DMS153 treated with DMSO at 0.1 percent for 48 hours (cell line): ENCODE measurements at regions not wholly inside any gene's neighbourhood (a gene's known extent, or its start where the extent isn't known, plus 50 kb on each side); places are given as distances from the start of the nearest gene placed in this dataset.

Source experiments
- DNase-seq: peaks from one replicate; lab custom pipeline; 2025; ENCODE audit not compliant: unreplicated experiment; lab: John Stamatoyannopoulos, UW

DNA sequence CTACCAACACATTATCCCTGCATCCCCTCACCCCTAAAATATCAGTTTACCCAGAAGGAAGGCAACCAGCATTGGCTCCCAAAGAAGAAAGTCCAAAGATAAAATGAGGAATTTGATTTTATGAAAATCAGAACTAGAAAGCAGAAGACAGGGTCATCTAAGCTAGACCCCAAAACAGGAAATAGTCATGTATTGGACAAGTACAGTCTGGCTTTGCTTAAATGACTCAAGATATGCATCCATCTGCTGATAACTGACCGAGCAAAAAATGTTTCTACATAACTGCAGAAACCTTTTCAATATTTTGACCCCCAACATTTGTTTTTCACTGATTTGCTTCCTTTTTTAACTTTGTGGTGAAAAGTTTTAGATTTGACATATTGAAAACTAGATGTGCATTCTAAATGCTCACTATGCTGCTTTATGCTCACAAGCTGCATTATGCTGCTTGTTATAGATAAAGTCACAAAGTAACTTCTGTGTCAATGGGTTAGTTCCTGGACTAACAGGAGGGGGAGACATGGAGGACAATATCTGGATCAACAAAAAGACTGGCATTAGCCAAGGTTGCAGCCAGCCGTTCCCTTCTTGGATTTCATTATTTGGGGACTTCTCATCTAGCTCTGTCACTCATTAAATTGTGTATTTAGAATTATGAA lies 227.0 kb downstream of the INHBA start:
- no peak for DNase-seq

DNA sequence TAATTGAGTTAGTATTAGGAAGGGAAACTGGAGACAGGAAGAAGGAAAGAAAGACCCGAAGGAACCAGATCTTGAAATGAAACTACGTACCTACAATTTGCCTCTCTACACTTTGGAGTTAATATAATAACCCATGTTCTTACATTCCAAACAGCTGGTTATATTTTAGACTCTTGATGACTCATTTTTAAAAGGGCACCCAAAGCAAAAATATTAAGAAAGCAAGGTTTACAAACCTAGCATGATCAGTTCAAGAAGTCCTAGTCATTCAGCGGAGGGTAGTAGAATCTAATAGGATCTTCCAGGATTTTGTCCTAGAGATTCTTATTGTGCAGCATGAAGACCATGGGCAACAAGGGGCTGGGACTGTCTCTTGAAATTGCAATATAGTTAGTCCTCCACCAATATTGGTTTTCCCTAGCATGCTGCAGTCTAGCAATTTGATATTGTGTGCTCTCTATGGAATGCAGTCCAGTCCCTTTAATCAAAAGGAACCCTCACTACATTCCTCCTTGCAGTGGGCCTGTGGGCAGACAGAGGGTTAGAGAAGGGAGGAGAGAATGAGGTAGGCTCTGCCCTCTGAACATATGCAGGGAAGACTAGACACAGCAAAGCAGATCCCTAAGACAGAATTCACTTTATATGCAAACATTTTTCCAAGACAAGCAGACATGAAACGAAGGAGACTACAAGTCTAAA lies 230.3 kb downstream of the INHBA start:
- DNase-seq: no peak

DNA sequence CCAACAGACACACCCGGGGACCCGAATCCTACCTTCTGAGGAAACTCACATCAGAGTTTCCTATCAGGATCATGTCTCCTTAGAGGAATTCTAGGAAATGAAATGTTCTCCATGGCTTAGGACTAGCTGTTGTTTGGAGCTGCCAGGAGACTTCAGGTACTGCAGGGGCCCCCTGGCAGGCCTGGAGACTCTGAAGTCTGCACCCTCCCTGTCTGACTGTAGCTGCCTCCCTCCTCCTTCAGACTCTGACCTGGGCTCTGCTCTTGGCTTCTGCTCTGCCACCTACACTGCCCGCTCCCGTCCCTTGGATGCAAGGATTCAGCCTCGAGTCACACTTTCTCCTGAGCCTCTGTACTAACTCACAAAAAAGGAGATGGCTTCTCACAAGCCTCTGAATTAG lies 232.8 kb downstream of the INHBA start:
- DNase-seq: no peak

DNA sequence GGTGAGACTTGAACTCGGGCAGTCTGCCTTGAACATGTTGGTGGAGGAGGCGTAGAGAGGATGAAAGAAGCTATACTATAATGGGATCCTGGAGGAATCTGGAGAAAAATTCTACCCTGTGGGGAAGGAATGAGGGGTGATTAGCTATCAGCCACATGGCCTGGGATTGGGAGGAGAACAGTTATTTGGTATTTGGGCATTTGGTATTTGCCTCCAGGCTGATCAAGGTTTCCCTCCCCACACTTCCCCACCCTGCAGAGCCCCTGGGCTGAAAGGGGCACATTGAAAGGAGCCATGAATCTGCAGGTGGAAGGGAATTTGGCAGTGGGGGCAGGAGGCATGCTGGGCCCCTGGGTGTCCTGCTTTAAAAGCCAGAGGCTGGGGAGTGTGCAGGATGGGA lies 235.3 kb downstream of the INHBA start:
- DNase-seq: no peak

DNA sequence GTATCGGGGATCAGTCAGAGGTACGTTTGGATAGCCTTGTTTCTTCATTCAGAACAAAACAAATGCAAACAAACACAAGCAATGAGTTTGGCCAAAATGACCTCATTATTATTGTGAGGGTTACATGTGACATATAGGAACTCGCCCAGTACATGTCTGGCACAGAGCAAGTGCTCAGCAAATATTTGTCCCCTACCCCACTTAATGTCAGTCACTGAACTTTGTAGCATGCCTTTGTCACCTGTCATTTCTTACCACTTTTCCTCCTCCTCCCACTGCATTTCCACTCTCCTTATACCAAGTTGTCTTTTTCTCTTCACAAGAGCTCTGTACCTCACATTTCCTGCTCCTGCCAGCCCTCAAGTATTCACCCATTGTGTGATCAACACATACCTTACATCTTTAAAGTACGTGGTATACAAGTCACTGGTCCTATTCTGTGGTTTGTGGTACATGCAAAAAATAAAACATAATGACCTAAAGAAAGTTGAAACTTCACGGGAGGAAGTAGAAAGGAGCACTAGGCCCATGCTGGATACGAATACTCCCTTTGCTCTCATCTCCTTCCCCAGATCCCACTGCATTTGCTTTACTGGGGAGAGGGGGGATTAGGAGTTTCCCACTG lies 236.0 kb downstream of the INHBA start:
- DNase-seq: no peak

DNA sequence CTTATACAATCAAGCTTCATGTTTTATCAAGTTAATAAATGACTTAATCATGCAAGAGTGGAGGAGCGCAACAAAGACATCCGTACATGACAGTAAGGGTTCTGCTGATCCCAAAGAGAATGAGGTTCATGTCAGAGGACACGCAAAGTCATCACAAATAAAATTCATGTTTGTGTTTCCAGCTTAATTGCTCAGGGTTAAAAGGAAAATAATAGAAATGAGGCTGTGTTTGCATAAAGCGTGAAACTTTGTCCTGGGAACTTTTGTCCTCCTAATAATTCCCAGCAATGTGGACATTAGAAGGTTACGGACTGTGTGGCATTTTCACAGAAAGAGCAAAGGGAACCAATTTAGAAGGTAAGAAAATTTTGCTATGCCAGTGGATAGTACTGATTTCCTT lies 237.3 kb downstream of the INHBA start:
- no peak for DNase-seq

DNA sequence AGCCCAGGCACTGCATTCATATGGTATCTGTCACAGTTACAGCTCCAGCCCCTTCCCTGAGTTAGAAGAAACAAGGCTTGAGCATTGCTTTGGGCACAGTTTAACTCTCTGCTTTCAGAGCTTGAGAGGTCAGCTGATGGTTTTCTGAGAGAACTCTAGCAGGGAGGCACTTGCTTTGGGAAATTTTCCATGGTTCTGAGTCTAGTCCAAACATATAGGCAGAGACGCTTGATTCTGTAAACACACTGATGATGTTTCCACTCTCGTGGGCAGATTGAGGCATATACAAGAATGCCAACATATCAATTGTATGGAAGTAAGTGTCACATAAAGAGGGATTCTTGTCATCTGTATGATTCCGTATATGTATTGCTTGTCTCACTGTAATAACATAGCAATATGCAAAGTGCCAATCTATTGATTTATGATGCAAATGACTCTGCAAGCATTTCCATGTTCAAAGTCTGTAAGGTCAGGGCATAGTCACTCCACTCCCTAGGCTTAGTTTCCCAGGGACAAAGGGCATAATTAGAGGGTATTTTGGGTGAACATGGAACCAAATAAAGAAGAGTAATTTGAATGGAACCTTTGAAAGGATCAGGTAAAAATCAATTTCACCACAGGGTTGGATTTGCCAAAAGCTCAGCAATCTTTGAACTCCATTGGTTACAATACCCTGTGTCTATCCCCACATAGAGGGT lies 239.0 kb downstream of the INHBA start:
- no peak for DNase-seq

DNA sequence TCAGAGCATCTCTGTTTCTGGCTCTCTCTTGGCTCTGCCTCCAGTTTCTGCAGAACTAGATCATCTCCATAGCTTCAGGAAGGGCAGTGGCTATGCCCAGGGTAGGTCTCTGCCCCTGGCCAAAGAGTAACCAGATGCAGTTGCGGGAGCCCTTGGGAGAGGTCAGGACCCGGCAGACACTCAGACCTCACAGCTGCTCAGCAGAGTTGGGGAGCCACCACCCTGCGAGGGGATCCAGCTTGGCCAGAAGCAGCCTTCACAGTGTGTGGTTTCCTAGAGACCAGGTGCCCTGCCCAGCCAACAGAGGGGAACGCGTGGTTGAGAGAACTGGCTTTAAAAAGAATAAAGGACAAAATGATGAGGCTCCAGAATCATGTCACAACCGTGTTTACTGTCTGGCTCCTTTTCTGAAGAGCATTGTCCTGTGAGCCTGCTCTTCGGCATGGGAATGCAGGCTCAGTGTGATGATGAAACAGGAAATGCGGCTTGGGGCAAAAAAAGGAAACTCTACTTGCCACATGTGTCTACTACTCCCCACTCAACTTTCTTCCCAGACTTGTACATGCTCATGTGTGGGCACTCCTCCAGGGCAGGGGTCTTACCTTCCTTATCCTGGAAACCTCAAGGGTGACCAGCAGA lies 243.1 kb downstream of the INHBA start:
- no peak for DNase-seq

DNA sequence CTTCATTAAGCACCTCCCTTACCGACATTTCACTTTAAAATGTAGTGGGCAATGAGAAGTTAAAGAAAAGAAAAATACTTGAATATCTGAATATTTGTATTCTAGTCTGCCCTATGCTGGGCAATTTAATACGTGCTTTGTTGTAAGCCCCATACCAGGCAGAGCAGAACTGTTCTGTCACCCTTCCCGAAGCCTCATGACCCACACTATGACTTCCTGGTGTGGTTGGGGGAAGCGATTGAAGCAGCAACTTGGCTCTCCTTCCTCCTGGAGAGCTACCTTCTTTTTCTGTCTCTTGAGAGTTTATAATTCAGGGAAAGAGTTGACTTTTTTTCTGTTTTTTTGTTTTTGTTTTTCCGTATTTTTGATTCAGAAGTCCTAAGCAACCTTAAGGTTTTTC lies 243.7 kb downstream of the INHBA start:
- no peak for DNase-seq

DNA sequence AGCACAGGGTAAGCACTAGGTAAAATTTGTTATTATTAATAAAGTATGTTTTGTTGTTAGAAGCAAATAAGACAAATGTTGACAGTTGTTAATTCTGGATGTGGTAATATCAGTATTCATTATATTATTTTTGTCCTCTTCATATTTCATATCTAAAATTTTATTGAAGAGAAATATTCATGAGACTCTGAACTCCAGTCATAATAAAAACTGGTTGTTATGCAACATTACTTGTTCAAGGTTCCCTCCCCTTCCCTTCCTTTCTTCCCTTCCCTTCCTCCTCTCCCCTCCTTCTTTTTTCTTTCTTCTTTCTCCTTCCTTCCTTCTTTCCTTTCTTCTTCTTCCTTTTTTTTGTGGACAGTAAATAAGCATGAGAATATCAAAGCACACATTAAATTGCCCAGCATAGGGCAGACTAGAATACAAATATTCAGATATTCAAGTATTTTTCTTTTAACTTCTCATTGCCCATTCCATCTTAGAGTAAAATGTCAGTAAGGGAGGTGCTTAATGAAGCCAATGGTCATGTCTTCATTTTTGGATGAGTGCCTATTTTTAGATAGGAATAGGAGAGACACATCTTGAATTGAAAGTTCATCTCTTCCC lies 245.0 kb downstream of the INHBA start:
- DNase-seq: no peak

DNA sequence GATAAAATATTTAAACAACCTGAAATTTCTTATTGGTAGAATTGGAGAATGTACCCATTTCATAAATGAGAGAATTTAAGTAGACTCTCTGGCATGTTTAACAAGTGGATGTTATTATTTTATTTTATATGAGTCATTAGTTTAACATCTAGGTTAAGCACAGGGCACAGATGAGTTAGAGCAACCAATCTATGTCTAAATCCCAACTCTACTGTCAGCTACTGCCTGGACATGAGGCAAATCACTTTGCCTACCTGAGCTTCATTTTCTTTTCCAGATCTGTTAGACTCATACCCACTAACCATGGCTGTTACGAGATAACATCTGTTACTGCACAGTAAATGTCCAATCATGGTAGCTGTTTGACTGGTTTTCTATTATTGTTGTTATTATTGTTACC lies 251.1 kb downstream of the INHBA start:
- no peak for DNase-seq

DNA sequence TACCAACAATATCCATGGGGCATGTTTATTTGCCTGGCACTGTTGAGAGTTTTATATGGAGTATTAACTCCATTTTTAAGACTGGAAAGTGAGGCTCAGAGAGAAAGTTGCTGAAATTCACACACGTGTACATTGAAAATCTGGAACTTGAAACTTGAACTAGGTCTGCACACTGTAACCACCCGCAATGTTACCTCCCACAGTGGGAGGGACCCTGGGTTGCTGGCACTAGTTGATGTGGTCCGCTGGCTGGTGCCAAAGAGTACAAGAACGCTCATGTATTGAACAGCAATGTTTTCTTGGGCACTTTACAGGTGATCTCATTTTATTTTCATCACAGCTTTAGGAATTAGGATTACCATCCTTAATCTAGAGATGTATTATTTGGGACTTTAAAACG lies 253.2 kb downstream of the INHBA start:
- DNase-seq: no peak

DNA sequence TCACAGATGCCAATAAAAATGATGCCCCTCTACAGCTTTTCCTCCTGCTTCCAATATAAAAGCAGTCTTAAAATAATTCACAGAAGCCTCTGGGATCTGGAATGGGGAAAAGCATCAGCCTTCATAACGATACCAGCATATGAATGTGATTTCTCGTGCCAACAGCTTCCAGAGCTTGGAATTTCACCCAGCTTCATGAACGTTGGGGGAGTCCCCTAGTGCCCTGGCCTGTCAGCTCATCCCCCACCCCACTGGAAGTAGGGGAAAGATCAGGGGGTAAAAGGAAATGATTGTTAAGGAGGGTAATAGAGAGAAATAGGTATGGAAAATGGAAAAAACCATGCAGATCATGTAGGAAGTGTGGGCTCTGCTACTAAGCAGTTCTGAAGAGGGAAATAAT lies 253.6 kb downstream of the INHBA start:
- no peak for DNase-seq

DNA sequence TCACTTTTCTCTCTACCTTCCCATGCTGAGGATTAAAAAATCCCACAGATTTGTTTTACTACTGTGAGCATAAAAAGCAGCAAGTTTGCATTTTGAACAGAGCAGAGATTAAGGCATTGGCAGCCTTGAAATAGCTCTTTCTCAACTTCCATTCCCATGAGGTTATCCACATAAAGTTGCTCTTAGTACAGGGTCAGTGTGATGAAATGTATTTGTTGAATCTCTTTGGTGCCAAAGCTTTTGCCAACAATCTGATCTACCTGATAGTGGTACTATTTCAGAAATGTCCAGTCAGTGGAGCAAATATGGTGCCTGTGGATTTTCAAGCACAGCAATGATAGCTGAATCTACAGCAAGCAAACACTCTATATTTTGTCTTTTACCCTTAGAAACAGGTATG lies 254.8 kb downstream of the INHBA start:
- DNase-seq: no peak

DNA sequence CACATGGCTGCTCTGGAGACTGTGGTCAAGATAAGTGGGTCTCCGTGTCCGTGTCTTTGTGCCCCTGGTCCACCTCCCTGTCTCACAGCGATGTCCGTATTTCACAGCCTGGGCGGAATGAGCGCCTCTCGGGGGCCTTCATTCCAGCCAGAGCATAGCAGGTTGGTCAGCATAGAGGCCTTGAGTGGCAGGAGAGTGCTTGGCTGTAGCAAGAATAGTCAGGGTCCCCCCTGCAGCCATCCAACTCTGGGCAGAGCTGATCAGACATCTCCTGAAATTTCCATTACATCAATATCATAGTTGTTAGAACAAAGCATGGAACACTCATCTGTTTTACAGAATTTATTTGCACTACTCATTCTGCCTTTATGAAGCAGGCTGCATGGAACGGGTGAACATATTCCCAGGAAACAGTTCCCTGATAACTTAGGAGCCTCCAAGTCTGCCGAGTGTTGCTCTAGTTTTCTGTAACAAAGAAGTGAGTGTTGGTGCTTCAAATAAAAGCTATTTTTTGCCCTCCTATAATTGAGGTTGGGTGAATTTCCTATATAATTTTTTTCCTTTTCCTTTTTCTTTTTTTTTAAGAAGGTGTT lies 255.3 kb downstream of the INHBA start:
- no peak for DNase-seq

DNA sequence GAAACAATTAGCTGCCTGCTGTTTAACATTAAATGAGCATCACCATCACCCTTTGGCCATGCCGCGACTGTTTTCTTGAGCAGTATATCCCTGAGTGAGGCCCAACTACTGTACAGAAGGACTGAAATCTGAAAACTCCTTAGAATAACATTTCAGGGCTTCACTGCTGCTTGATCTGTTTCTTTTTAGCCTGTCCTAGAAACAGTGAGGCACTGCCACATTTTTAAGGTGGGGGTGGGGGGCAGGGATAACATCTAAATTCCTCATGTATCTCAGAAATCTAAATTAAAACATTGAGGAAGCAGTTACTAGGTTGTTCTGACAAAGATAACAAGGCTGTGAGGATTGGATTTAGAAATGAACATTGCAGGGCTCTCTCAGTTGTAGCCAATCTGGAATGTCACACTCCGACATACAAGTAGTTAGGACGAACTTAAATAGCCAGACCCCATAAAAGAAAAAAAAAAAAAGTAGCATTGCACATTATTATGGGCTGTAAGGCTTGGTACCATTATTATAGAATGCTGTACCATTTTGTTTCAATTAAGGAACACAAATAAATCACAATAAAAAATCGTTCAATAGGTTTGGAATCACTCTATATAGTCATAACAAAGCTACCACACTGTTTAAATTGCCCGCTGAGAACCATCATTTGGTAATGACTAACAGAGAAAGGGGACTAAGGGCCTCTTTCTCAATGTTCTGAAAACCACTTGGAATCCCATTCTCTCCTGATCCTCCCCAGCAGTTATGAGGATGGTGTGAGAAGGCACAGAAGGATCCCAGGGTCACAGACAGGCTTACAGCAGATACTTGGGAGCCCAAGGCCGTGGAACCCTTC lies 256.1 kb downstream of the INHBA start:
- no peak for DNase-seq

DNA sequence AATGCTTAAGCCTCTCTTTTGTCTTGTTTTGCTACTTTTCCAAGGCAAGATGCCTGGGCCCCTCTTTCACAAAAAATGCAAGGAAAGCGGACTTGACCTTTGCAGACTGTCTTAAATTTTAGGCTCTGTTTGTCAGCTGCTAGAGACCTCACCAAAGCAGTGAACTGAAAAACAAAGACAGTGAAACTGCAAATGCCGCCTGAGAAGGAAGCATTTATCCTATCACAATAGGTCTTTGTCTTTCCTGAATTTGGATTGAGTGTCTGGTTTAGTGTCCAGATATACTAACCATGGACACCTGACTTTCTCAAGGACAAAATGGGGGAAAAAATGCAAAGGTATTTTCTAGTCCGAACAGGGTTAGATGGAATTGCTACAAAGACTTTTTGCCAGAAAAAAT lies 256.9 kb downstream of the INHBA start:
- DNase-seq: no peak

DNA sequence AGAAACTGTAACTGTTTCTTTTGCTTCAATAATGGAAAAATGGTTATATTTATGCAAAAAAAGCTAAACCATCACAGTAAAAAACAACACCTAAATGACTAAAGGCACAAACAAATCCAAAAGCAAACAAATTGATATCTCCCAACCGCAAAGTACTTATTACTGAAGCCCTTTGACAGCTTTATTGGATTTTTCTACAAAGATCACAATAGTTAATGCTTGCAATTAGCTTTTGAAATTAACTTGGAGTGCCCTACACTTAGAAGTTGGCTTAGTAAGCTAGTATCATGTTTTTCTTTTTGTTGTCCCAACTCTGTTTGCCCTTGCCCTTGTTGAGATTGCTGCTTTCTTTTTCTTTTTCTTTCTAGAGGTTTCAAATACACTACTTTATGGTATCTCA lies 257.5 kb downstream of the INHBA start:
- DNase-seq: no peak

DNA sequence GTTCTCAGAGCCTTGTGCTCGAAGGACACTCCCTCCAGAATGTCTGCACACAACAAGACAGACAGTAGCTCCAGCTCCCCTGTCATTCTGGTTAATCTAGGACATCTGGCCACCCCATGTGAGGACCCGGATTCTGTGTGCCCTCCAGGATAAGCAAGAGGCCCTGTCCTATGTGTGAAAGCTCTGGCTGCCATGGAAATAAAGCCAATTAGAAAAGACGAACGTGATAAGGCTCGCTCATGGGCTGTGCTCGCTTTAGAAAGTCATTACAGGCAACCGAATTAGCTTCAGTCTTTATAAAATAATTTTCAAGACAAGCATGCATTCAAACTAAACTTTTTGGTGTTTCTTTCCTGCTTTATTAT lies 263.4 kb downstream of the INHBA start:
- DNase-seq: no peak
